ENCODE measurements at regions not wholly inside any gene's neighbourhood (a gene's known extent, or its start where the extent isn't known, plus 50 kb on each side); places are given as distances from the start of the nearest gene placed in this dataset.
"Not testable (repeated sequence)": the region's sequence is repeated elsewhere in the genome, so short reads cannot be mapped to it uniquely, and the experiment has no call there.

- no peak for DNase-seq (ENCODE audit: low spot score)
These were observed 227.0 kb downstream of the DKK1 start for GRCh38 chr10:52541006-52541473.

GRCh38 chr10:52542906-52543305 lies 228.8 kb downstream of the DKK1 start:
- DNase-seq (ENCODE audit: low spot score): no peak

- no peak for DNase-seq (ENCODE audit: low spot score)
These were observed 221.5 kb downstream of the MBL2 start for GRCh38 chr10:52551046-52551445.

GRCh38 chr10:52558090-52558489 lies 214.5 kb downstream of the MBL2 start:
- no peak for DNase-seq (ENCODE audit: low spot score)

GRCh38 chr10:52561322-52561721 lies 211.3 kb downstream of the MBL2 start:
- no peak for DNase-seq (ENCODE audit: low spot score)

GRCh38 chr10:52563360-52563759 lies 209.2 kb downstream of the MBL2 start:
- DNase-seq (ENCODE audit: low spot score): no peak

- no peak for DNase-seq (ENCODE audit: low spot score)
These were observed 205.9 kb downstream of the MBL2 start for GRCh38 chr10:52566471-52567246.

GRCh38 chr10:52567247-52567580 lies 205.4 kb downstream of the MBL2 start:
- DNase-seq (ENCODE audit: low spot score): no peak

- DNase-seq (ENCODE audit: low spot score): no peak
These were observed 204.3 kb downstream of the MBL2 start for GRCh38 chr10:52568309-52568708.

- no peak for DNase-seq (ENCODE audit: low spot score)
These were observed 202.1 kb downstream of the MBL2 start for GRCh38 chr10:52570490-52570889.

- no peak for DNase-seq (ENCODE audit: low spot score)
These were observed 201.6 kb downstream of the MBL2 start for GRCh38 chr10:52571018-52571417.

- DNase-seq (ENCODE audit: low spot score): no peak
These were observed 200.9 kb downstream of the MBL2 start for GRCh38 chr10:52571516-52572182.

- no peak for DNase-seq (ENCODE audit: low spot score)
These were observed 199.2 kb downstream of the MBL2 start for GRCh38 chr10:52573347-52573746.

GRCh38 chr10:52574697-52575096 lies 197.9 kb downstream of the MBL2 start:
- DNase-seq (ENCODE audit: low spot score): no peak

GRCh38 chr10:52577047-52577446 lies 195.5 kb downstream of the MBL2 start:
- no peak for DNase-seq (ENCODE audit: low spot score)

GRCh38 chr10:52578871-52579405 lies 193.6 kb downstream of the MBL2 start:
- DNase-seq (ENCODE audit: low spot score): no peak

- DNase-seq (ENCODE audit: low spot score): not testable (repeated sequence)
These were observed 190.9 kb downstream of the MBL2 start for GRCh38 chr10:52581636-52582035.

GRCh38 chr10:52583336-52583735 lies 189.2 kb downstream of the MBL2 start:
- DNase-seq (ENCODE audit: low spot score): no peak

- no peak for DNase-seq (ENCODE audit: low spot score)
These were observed 185.9 kb downstream of the MBL2 start for GRCh38 chr10:52586710-52587109.

GRCh38 chr10:52597189-52597863 lies 175.3 kb downstream of the MBL2 start:
- no peak for DNase-seq (ENCODE audit: low spot score)

GRCh38 chr10:52598936-52599335 lies 173.6 kb downstream of the MBL2 start:
- no peak for DNase-seq (ENCODE audit: low spot score)

- peak; percentile 32 for DNase-seq (ENCODE audit: low spot score)
These were observed 172.9 kb downstream of the MBL2 start for GRCh38 chr10:52599551-52600200.
